ENCODE measurements at regions not wholly inside any gene's neighbourhood (a gene's known extent, or its start where the extent isn't known, plus 50 kb on each side); places are given as distances from the start of the nearest gene placed in this dataset.

GRCh38 chr11:106461148-106461691 lies 383.8 kb downstream of the AASDHPPT start:
- DNase-seq (ENCODE audit: low read depth) = no peak

GRCh38 chr11:106461839-106462545 lies 384.5 kb downstream of the AASDHPPT start:
- peak; percentile 88 for DNase-seq (ENCODE audit: low read depth)

- peak; percentile 53 for DNase-seq (ENCODE audit: low read depth)
Observed at GRCh38 chr11:106463154-106463553, 385.7 kb downstream of the AASDHPPT start.

- peak; percentile 72 for DNase-seq (ENCODE audit: low read depth)
Observed at GRCh38 chr11:106463796-106464201, 386.3 kb downstream of the AASDHPPT start.

GRCh38 chr11:106464728-106465127 lies 387.3 kb downstream of the AASDHPPT start:
- DNase-seq (ENCODE audit: low read depth) = no peak

- peak; percentile 83 for DNase-seq (ENCODE audit: low read depth)
Observed at GRCh38 chr11:106466521-106467080, 389.1 kb downstream of the AASDHPPT start.

- no peak for DNase-seq (ENCODE audit: low read depth)
Observed at GRCh38 chr11:106467501-106467900, 390.0 kb downstream of the AASDHPPT start.

- peak; percentile 83 for DNase-seq (ENCODE audit: low read depth)
Observed at GRCh38 chr11:106468086-106468485, 390.6 kb downstream of the AASDHPPT start.

GRCh38 chr11:106468531-106468930 lies 391.1 kb downstream of the AASDHPPT start:
- DNase-seq (ENCODE audit: low read depth) = no peak

- no peak for DNase-seq (ENCODE audit: low read depth)
Observed at GRCh38 chr11:106470230-106470629, 392.8 kb downstream of the AASDHPPT start.

- peak; percentile 30 for DNase-seq (ENCODE audit: low read depth)
Observed at GRCh38 chr11:106471276-106471675, 393.8 kb downstream of the AASDHPPT start.

GRCh38 chr11:106473089-106473722 lies 395.7 kb downstream of the AASDHPPT start:
- DNase-seq (ENCODE audit: low read depth) = no peak

- DNase-seq (ENCODE audit: low read depth) = no peak
Observed at GRCh38 chr11:106474274-106474673, 396.8 kb downstream of the AASDHPPT start.

GRCh38 chr11:106475181-106475580 lies 397.7 kb downstream of the AASDHPPT start:
- no peak for DNase-seq (ENCODE audit: low read depth)

- DNase-seq (ENCODE audit: low read depth) = no peak
Observed at GRCh38 chr11:106477776-106478175, 400.3 kb downstream of the AASDHPPT start.

GRCh38 chr11:106479646-106480045 lies 402.2 kb downstream of the AASDHPPT start:
- no peak for DNase-seq (ENCODE audit: low read depth)

GRCh38 chr11:106480581-106481190 lies 403.2 kb downstream of the AASDHPPT start:
- peak; percentile 73 for DNase-seq (ENCODE audit: low read depth)

- peak; percentile 56 for DNase-seq (ENCODE audit: low read depth)
Observed at GRCh38 chr11:106482917-106483785, 405.7 kb downstream of the AASDHPPT start.

GRCh38 chr11:106491751-106492150 lies 414.3 kb downstream of the AASDHPPT start:
- no peak for DNase-seq (ENCODE audit: low read depth)

GRCh38 chr11:106493751-106494150 lies 416.3 kb downstream of the AASDHPPT start:
- DNase-seq (ENCODE audit: low read depth) = no peak

GRCh38 chr11:106495046-106495445 lies 417.6 kb downstream of the AASDHPPT start:
- no peak for DNase-seq (ENCODE audit: low read depth)

- DNase-seq (ENCODE audit: low read depth) = no peak
Observed at GRCh38 chr11:106496677-106497076, 419.2 kb downstream of the AASDHPPT start.

Data from amniotic epithelial cell (primary cell).